HCT116 (cell line): ENCODE measurements at regions not wholly inside any gene's neighbourhood (a gene's known extent, or its start where the extent isn't known, plus 50 kb on each side); places are given as distances from the start of the nearest gene placed in this dataset.
"Not testable (repeated sequence)": the region's sequence is repeated elsewhere in the genome, so short reads cannot be mapped to it uniquely, and the experiment has no call there.

Experiments used
- CEBPB ChIP-seq: IDR thresholded peaks from 2 replicates; pipeline ENCODE4 v1.6.1; 2012; ENCODE audit warnings: low read depth
- CTCF ChIP-seq, 3 experiments: fragments of 200-600 bp in 1 of 3; sonication (generic) in 1 of 3; IDR thresholded peaks in 2 of 3; conservative IDR thresholded peaks in 1 of 3; 2 replicates each; pipeline ENCODE4 v1.5.1; 2012 to 2017; ENCODE audit warnings: low read depth in 2 of 3, low read length in 2 of 3, antibody characterized with exemption in 1 of 3, borderline replicate concordance in 1 of 3, control low read depth in 1 of 3, mild to moderate bottlenecking in 1 of 3, mixed read lengths in 1 of 3, mixed run types in 1 of 3, moderate library complexity in 1 of 3; ENCODE audit not compliant: insufficient read depth in 1 of 3
- EGR1 ChIP-seq: IDR thresholded peaks from 2 replicates; pipeline ENCODE4 v1.6.1; 2012; ENCODE audit warnings: low read depth
- EZH2 ChIP-seq: fragments of 200-600 bp; sonication (generic); IDR thresholded peaks from 2 replicates; pipeline ENCODE4 v1.6.1; 2017; ENCODE audit warnings: antibody characterized with exemption, mixed run types
- EZH2phosphoT487 ChIP-seq: fragments of 200-600 bp; IDR thresholded peaks from 2 replicates; pipeline ENCODE4 v1.6.1; 2018; ENCODE audit warnings: antibody characterized with exemption, borderline replicate concordance
- JUND ChIP-seq: IDR thresholded peaks from 2 replicates; pipeline ENCODE4 v1.6.1; 2012
- POLR2A ChIP-seq: IDR thresholded peaks from 2 replicates; pipeline ENCODE4 v1.7.0; 2011; ENCODE audit warnings: borderline replicate concordance; ENCODE audit not compliant: insufficient read depth, insufficient read length; ENCODE audit errors: extremely low read depth
- POLR2AphosphoS5 ChIP-seq: IDR thresholded peaks from 2 replicates; pipeline ENCODE4 v1.6.1; 2011; ENCODE audit warnings: mild to moderate bottlenecking, low read depth, low read length, moderate library complexity
- RAD21 ChIP-seq: IDR thresholded peaks from 2 replicates; pipeline ENCODE4 v1.6.1; 2012; ENCODE audit warnings: low read depth, mild to moderate bottlenecking
- SIN3A ChIP-seq: IDR thresholded peaks from 2 replicates; pipeline ENCODE4 v1.6.1; 2012; ENCODE audit warnings: low read depth
- ZFX ChIP-seq: fragments of 450-650 bp; IDR thresholded peaks from 2 replicates; pipeline ENCODE4 v1.6.1; 2017

GRCh38 chr9:40578908-40579307, 549.6 kb downstream of the FOXD4L6 start:
- TF ChIP-seq RAD21; EZH2phosphoT487; CTCF (IDR thresholded peaks at IDR 0.05 in 2 of 3, conservative IDR thresholded peaks at IDR 0.05 in 1 of 3; ENCODE audit: borderline replicate concordance in 1 of 3, insufficient read depth in 1 of 3, low read depth in 2 of 3, low read length in 2 of 3); JUND; SIN3A; POLR2A; POLR2AphosphoS5; ZFX; EGR1; EZH2; CEBPB: not testable (repeated sequence)
